Stomach (tissue), 4 donors: ENCODE measurements at regions not wholly inside any gene's neighbourhood (a gene's known extent, or its start where the extent isn't known, plus 50 kb on each side); places are given as distances from the start of the nearest gene placed in this dataset.

Experiments used
- POLR2A ChIP-seq, 4 donors: fragments of 450-650 bp; IDR thresholded peaks; one replicate each; pipeline ENCODE4 v1.6.1; 2016; ENCODE audit warnings: antibody characterized with exemption in 4 of 4, control low read depth in 2 of 4, mild to moderate bottlenecking in 1 of 4, moderate library complexity in 1 of 4
- TF ChIP-seq, protein P1 (sequence below), 7 experiments: fragments of 450-650 bp in 4 of 7; fragments of 200-600 bp in 3 of 7; sonication (generic) in 3 of 7; IDR thresholded peaks; one replicate each; pipeline ENCODE4 v1.5.1; 2016 to 2019; ENCODE audit warnings: antibody characterized with exemption in 7 of 7, control low read depth in 2 of 7, mild to moderate bottlenecking in 1 of 7

GRCh38 chr1:224861339-224861716 lies 68.1 kb upstream of the DNAH14 start:
- TF ChIP-seq, protein P1, sequence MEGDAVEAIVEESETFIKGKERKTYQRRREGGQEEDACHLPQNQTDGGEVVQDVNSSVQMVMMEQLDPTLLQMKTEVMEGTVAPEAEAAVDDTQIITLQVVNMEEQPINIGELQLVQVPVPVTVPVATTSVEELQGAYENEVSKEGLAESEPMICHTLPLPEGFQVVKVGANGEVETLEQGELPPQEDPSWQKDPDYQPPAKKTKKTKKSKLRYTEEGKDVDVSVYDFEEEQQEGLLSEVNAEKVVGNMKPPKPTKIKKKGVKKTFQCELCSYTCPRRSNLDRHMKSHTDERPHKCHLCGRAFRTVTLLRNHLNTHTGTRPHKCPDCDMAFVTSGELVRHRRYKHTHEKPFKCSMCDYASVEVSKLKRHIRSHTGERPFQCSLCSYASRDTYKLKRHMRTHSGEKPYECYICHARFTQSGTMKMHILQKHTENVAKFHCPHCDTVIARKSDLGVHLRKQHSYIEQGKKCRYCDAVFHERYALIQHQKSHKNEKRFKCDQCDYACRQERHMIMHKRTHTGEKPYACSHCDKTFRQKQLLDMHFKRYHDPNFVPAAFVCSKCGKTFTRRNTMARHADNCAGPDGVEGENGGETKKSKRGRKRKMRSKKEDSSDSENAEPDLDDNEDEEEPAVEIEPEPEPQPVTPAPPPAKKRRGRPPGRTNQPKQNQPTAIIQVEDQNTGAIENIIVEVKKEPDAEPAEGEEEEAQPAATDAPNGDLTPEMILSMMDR (IDR thresholded peaks at IDR 0.05), result no peak
- no peak for TF ChIP-seq POLR2A (IDR thresholded peaks at IDR 0.05)
